HG03558 (cell line): ENCODE measurements at regions not wholly inside any gene's neighbourhood (a gene's known extent, or its start where the extent isn't known, plus 50 kb on each side); places are given as distances from the start of the nearest gene placed in this dataset.

Experiments used
- ATAC-seq: cut with Tn5 transposase; IDR thresholded peaks from one replicate; pipeline ENCODE4 v1.9.1; 2021; ENCODE audit warnings: moderate number of reproducible peaks; ENCODE audit not compliant: unreplicated experiment; ENCODE audit errors: extremely low read depth

DNA sequence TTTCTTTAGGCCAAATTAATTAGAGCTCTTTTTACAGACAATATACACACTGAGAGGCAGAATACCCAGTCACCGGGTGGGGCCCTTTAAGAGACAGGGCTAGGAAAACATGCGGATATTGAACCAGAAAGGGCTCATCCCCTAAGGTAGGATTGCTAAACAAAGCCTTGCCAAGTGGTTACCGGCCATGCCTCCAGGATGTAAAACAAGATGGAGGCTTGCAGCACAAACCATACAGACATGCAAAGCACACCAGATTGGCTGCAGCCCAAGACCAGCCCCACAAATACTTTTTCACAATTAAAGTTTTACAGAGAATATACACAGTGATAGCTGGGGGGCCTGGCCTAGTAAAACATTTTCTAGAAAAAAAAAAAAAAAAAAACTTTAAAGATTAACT lies 210.0 kb downstream of the KLHL4 start:
- ATAC-seq = no peak

- ATAC-seq = no peak
These were observed 210.4 kb downstream of the KLHL4 start for GRCh38 chrX:87728024-87728423.

- no peak for ATAC-seq
These were observed 210.9 kb downstream of the KLHL4 start for GRCh38 chrX:87728459-87728858.

DNA sequence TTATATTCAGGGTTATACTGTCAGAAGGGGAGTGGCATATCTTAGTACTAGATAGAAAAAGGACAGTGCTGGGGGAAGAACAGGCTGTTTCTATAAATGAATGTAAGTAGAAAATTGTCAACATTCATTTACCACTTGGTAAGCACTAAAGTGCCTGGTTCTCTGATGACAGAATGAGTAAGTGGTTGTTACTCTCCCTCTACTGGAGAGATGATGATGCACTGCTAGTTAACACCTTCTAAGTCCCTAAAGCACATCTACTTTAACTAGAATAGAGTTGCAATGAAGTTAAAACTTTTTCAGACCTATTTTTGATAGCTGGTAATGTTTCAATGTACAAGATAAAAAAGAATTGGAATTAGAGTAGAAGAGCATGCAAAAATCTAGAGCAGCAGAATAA lies 214.5 kb downstream of the KLHL4 start:
- ATAC-seq = no peak

GRCh38 chrX:87736576-87736975 lies 219.0 kb downstream of the KLHL4 start:
- ATAC-seq = no peak

DNA sequence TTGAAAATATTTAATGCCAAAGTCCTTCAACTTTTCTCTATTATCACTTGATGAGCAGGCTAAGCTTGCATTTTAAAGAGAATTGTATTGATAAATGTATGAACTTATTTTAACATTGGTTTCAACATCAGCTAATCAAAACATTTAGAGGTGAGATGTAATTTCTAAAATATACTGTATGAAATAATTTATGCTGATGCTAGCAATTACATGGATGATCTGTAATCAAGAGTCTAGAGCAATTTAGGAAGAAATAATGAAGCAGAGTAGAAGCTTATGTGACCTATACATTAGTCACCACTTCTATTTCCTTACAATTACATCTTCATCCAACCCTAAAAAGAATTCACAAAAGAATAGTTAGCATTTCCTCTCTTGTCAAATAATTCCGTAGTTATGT lies 226.8 kb downstream of the KLHL4 start:
- no peak for ATAC-seq

DNA sequence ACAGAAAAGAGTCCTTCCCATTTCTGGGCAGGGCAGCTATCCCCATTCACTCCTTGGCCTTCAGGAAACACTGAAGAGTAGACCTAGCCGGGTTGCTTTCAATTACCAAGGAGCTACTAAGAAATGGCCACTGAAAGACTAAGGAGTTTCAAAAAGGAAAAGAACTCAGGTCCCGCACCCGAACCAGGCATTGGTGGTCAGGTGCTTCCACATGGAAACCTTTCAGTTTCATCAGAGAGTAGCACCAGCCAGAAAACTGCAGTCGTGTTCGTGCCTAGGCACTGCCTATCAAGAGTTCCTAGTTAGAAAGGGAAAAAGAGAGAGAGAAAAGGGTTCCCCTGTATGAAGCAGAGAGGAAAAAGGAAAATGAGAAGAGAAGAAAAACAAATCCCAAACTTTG lies 237.9 kb downstream of the KLHL4 start:
- no peak for ATAC-seq

- ATAC-seq = no peak
These were observed 271.4 kb downstream of the KLHL4 start for GRCh38 chrX:87788976-87789375.

DNA sequence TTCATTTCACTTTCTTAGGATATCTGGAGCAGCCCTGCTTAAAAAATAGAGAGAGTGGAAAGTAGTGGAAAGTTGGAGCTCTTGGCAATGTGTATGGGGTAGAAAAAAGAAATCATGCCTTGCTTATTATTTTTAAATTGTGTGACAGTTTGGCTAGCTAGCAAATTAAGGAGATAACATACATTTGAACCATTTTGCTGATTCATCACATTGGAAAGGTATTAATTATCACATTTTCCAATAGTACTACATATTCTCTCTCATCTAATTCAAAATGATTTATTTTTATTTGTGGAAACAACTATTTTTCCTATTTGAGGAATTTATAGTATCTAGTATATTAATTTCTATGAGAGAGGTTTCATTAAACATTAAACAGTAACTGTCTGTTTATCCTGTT lies 280.4 kb downstream of the KLHL4 start:
- no peak for ATAC-seq

- no peak for ATAC-seq
These were observed 288.4 kb downstream of the KLHL4 start for GRCh38 chrX:87805829-87806490.

- no peak for ATAC-seq
These were observed 291.1 kb downstream of the KLHL4 start for GRCh38 chrX:87808576-87809243.

DNA sequence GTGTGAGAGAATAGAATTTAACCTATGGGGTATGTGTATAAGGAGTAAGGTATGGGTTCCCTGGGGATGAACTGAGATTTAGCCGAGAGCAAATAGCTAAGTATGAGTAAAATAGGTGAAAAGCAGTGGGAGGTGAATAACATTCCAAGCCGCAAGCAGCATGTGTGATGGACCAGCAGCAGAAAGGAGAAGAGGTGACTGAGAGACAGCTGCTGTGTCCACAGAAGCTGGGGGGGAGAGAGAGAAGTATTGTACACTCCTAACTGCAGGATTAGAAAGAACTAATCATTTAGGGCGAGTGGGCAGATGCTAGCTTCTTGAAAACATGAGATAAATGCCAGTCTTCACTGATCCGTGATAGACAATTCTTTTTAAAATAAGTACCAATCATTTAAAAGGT lies 296.0 kb downstream of the KLHL4 start:
- ATAC-seq = no peak

DNA sequence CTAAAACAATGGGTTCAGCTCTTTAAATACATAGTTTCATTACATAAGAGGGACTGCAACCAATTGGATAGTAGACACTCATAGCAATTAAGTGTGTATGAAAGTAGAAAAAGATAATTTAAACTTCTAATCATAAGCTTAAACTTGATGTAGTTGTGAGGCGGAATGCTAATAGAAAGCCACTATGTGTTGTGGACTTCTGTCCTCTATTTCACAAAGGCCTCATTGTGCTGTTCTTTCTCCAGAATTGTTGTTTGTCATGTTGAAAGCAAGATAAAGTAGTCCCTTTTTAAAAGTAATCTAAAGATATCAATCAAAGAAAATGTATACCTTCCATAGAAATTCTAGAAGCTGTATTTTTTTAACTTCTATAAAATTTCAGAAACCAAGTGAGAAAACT lies 329.4 kb downstream of the KLHL4 start:
- no peak for ATAC-seq

- ATAC-seq = no peak
These were observed 355.8 kb downstream of the KLHL4 start for GRCh38 chrX:87873347-87873941.

GRCh38 chrX:87874043-87874442 lies 356.4 kb downstream of the KLHL4 start:
- ATAC-seq = no peak

GRCh38 chrX:87878926-87879325 lies 361.3 kb downstream of the KLHL4 start:
- ATAC-seq = no peak

DNA sequence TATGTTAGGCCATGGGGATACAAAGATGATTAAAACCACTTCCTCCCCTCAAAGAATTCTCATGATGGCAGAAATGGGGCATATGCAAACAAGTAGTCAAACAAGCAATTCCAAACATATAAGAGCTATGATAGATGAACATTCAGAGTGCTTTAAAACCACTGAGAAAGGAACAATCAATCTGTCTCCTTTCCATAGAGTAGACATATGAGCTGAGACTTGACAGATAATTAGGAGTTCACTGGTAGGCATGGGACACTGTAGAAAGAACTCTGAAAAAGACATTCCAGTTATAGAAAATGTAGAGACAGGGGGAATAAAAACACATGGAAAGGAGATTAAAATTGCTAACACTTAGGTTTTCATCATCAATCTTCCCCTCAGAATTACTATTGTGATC lies 372.8 kb downstream of the KLHL4 start:
- ATAC-seq = no peak

DNA sequence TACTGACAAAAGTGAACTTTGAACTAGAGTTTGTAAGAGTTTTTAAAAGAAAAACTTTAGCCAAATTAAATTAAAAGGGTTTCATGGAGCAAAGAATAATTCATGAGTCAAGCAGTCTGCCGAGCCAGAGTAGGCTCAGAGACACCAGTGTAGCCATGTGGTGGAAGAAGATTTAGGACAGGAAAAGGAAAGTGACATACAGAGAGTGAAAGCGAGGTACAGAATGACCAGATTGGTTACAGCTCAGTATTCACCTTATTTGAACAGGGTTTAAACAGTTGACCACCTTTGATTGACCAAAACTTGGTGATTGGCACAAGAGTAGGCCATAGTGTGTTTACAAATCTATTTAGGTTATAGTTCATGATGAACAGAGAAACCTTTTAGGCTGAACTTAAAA lies 377.8 kb downstream of the KLHL4 start:
- no peak for ATAC-seq

DNA sequence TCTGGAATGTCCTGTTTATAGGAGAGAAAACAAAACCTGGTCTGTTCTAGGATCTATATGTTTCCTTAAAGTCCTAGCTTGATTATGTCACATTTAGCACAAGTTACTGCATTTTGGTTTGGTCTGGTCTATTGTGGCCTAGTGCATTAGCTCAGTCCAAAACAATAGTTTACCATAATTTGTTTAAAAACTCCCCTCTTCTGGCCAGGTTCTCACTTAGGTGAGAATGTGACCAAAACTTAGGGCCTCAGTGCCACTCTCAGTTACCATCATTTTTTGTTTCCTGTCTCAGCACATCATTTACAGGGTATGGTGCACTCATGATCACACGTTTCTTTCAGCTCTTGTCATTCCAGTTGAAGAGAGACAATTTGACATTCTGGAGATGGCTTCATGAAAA lies 378.5 kb downstream of the KLHL4 start:
- no peak for ATAC-seq

- ATAC-seq = peak; percentile 61
These were observed 382.8 kb downstream of the KLHL4 start for GRCh38 chrX:87900320-87900908.

DNA sequence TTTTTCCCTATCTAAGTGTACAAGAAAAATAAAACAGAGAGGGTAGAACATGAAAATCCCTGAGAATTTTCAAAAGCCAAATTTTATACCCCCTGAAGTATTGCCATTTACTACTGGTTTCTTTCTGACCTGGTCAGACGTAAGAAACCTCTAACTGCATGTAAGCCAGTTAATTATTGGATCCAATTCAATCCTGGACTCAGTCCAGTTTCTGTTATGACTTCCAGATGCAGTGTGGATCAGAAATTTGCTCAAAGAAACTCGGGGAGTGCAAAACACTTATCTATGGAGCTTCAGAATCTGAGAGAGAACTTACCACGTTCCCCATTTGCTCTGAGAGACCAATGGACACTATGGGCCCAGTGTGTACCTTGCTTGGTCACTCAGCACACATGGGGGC lies 383.5 kb downstream of the KLHL4 start:
- no peak for ATAC-seq
